Hematopoietic multipotent progenitor cell (in vitro differentiated cells): ENCODE measurements at regions not wholly inside any gene's neighbourhood (a gene's known extent, or its start where the extent isn't known, plus 50 kb on each side); places are given as distances from the start of the nearest gene placed in this dataset.
"Not testable (repeated sequence)": the region's sequence is repeated elsewhere in the genome, so short reads cannot be mapped to it uniquely, and the experiment has no call there.

Source experiments
- DNase-seq, 3 donors: peaks; one replicate each; pipeline ENCODE4 v3.0.0-alpha.2; 2011 to 2015; ENCODE audit warnings: low read depth in 2 of 3, low spot score in 2 of 3

DNA sequence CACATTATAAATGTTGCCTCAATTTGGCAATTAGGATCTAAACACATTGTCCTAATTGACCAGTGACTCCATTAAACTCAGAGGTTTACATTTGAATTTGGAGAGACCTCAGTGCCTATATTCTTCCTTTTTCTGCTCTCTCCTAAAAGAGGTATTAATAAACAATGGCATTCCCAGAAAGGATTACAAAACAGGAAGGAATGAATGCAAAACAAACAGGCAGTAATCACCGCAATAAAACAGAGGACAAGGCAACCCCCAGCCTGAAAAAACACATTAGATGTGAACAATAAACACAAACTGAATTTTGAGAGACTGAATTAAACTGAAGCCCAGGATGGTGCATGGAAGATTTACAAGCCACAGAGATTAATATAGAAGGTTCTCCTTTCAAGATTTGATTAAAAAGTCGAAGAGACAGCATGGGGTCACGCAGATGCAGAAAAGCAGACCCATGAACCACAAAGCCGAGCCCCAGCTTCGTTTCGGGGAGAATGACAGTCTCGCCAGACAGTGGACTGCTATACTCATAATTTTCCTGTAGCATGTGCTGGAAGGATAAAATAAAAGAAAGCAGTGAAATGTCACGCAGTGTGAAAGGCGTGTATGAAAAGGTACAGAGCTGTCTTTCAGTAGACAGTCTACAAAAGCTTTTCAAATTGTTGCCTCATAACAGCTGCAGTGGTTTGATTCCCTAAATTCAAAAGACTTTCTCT is 503.0 kb downstream of the LIG4 start:
- DNase-seq = no peak

DNA sequence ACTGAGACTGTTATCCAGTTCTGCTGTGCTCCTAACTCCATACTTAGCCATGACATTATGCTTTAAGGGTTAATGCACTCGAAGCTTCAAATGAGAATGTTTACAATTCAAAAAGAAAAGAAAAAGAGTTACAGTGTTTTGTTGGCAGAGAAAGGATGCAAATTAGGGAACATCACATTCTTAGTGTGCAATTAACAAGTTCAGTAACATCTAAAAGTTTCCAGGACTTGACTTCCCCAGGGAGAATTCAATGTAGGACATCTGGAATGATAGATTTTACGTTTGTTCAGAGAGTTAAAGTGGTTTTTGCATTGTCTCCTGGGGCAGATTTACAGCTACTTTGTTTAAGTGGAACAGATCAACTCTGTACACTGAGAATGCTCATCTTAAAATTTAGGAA is 525.2 kb downstream of the LIG4 start:
- no peak for DNase-seq

DNA sequence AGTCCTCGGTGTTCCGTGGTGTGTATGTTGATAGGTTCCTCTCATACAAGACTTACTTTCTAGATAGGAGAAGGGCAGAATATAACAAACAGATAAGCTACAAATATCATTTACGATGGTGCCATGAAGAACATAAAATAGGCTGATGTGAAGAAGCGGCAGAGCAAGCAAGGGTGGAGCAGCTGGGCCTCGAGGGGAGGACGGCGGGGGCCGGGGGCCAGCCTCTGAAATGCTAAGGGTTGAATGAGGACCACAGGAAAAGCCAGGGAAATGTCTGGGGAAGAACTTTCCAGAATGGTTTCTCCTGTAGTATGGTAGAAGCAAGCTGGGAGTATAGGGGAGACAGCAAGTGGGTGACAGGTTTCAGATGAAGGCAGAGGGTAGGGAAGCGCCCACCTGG is 529.5 kb downstream of the LIG4 start:
- DNase-seq = no peak

GRCh38 chr13:107681600-107681999 is 533.7 kb downstream of the LIG4 start:
- no peak for DNase-seq

GRCh38 chr13:107680115-107680514 is 535.2 kb downstream of the LIG4 start:
- no peak for DNase-seq

DNA sequence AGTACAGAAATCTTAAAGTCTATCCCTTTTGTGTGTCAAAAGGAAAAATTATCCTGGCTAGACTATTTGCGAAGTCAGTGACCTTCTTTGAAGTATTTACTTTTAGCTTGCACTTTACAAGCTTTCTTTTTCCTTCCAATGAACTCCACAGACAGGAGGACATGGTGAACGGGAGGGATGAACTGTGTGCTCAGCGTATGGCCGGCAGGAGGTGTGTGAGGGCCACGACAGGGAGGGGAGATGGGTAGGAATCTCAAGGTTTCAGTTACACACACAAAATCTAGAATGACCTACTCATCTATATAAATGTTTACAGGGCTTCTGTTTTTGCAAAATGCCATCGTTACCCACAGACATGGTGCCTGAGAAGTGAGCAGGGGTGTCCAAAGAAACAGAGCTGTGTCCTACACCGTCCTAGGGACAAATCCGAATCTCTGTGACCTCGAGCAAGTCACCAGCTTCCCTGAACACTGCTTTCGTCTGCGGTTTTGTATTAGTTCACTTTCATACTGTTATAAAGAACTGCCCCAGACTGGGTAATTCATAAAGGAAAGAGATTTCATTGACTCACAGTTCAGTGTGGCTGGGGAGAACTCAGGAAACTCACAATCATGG is 537.2 kb downstream of the LIG4 start:
- no peak for DNase-seq

DNA sequence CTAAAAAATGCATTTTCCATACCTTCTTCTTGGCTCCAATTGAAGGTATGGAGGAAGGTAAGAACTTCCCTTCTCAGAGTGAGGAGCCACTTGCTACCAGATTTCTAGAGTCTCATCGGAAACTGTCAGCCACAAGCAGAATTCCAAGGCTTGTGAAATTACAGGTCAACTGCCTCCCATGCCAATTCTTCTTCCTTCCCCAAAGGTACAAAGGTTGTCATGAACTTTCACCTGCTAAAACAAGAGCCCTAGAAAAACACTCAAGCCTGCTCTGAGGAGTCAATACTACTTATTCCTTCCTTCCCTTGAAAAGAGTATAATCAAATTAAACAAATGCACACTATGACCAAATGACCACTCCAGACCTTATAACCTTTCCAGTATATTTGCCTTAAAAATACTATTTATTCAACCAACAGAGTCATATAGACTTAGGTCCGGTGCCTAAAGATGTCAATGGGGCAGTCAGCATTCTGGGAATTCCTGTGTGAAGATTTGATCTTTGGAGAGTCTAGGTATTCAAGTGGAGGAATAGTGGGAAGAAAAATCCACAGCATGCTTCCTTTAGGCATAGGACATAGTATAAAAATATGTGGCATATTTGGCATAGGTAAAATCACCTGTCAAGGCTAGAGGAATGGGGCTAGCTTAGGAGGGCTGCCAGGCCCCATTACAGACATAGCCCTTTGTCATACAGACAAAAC is 539.3 kb downstream of the LIG4 start:
- no peak for DNase-seq

DNA sequence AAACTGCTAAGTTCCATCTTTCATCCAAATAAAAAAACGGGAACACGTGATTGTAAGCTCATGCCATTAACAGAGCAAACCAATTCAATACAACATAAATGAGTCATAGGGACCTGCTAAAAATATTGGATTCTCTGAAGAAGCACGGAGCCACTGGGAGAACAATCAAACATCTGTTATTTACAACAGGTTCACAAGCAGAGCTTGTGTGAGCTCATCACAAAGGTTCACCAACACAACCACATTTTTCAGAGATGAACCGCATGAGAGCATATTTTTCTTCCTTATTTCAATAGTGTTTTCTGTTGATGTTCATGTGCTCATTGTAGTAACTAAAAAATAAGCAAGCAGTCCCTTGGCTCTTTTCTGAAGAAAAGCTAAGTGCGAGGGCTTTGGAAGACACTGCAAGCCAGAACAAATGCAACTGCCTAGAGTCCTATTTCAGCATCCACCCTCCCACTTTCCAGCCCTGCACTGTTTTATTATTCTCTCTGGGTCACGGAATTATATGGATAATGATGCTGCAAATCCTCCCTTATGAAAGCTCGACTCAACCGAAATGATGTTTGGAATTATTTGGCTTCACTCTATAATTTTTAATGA is 545.8 kb downstream of the LIG4 start:
- no peak for DNase-seq

GRCh38 chr13:107665926-107666458 is 549.3 kb downstream of the LIG4 start:
- DNase-seq = no peak

GRCh38 chr13:107650081-107650701 is 565.1 kb downstream of the LIG4 start:
- peak in 2 of 3 donors; percentile 37 to 65 for DNase-seq

DNA sequence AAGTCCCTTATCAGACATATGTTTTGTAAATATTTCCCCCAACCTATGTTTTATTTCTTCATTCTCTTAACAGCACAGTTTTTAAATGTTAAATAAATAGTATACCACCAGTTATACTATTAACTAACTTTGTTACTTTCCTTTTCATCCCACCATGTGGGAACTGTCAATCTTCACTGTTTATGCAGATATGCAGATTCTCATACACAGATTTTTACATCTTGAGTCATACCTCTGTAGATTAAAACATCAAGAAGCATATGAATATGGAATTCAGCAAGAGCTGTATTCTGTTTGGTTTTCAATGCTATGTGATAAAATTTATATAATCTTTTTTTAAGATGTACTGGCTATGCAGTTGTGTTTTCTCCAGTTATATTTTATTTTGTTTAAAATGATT is 566.3 kb downstream of the LIG4 start:
- DNase-seq = no peak

- no peak for DNase-seq
Observed at GRCh38 chr13:107644136-107644535, 571.2 kb downstream of the LIG4 start.

DNA sequence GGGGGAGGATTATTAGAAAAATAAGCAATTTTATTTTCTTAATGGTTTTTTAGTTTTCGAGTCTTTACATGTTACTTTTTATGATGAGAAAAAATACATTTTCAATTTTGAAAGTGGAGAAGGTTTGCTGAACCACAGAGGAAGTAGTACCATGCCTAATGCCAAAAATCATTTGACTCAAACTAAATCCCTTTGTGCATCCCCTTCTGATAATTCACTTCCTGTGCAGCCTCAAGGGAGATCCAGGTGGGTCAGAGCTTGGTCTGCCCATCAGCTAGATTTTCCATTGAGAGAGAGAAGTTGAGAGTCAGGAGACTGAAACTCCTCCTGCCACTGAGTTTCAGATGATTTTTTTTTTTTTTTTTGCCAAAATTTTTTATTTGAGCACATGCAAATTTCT is 571.7 kb downstream of the LIG4 start:
- no peak for DNase-seq

DNA sequence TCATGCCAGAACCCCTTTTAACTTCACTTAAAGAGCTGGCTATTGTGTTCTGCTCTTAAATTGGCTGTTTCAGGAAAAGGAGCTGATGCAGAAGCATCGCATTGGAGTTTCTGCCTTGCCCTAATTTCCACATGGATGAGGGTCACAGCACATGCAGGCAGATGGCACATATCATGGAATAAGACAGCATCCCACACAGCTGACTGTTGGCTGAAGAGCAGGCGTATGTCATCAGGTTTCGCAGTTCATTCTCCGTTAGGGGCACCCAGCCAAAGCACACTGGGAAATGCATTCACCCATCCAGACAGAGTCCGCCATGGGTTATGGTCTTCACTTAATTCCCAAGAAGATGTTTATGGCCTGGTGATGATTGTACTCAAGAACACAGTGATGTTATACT is 572.5 kb downstream of the LIG4 start:
- no peak for DNase-seq

GRCh38 chr13:107641574-107641973 is 573.8 kb downstream of the LIG4 start:
- DNase-seq = no peak

DNA sequence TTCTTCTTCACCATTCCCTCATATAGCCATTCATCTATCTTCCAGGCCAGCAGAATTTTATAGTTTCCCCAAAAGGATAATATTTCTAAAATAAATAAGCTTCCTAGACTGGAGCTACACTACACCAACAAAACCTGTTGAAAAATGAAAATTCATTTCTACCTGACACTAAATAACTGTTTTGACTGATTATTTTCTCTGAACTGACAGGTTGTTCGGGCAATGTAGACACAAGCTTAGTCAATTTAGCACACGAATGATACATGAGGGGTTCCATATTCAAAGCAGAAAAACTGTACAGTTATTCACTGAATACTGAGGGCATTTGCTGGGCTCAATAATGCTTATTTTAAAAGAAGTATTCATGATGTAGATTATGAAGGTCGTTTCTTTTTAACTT is 589.7 kb downstream of the LIG4 start:
- DNase-seq = no peak

DNA sequence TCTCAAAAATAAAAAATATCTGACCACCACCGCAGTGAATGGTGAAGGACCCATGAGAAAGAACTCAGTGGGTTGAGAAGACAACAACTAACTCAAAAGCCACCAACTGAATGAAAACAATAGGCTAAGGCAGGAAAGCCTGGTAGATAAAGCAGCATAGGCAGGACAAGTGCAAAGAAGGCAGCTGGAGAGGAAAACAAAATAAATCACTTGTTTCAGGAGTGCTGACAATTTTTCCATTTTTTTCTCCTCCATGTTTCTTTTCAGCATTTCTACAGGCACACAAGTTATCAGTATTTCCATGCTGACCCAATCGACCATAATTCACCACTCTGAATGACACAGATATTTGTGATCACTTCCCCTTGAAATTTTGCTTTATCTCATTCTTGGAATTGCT is 597.8 kb downstream of the LIG4 start:
- DNase-seq = no peak

GRCh38 chr13:107612376-107612775 is 603.0 kb downstream of the LIG4 start:
- no peak for DNase-seq

DNA sequence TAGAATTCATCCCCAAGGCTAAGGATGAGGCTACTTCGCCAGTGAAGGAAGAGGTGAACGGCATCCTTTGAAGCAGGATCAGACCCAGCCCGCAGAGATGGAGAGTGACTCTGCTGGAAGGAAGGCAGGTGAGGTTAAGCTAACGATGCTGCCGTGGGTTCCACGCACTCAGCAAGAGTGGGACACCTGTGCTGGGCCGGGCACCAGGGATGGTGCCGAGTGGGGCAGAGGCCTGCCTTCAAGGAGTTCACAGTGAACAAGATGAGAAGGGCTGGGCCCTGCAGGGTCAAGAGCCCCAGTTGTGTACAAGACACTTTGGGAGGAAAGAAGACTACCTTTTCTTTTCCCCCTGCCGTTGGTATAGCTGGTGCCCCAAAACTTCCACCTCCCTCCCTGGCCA is 606.6 kb downstream of the LIG4 start:
- DNase-seq = no peak

DNA sequence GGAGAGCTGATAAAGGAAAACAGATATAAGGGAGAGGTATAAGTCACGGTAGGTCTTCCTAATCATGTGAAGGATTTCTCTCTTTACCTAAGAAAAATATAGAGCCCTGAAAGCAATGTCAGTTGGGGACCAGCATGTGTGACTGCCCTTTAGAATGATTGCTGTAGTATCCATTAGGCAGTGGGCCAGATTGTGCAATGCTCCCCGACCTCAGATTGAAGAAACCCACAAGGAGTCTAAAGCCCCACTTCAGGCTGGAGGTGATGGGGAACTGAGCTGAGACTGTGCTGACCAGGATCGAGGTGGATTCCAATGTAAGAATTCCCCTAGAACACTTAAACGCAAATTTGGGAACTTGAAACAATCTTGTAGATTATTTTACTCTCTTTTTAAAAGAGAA is 614.4 kb downstream of the LIG4 start:
- no peak for DNase-seq

DNA sequence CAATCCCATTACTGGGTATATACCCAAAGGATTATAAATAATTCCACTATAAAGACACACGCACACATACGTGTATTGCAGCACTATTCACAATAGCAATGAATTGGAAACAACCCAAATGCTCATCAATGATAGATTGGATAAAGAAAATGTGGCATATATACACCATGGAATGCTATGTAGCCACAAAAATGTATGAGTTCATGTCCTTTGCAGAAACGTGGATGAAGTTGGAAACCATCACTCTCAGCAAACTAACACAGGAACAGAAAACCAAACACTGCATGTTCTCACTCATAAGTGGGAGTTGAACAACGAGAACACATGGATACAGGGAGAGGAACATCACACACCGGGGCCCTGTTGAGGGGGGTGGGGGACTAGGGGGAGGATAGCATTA is 619.0 kb downstream of the LIG4 start:
- not testable (repeated sequence) for DNase-seq
